HG03439 (cell line): ENCODE measurements at regions not wholly inside any gene's neighbourhood (a gene's known extent, or its start where the extent isn't known, plus 50 kb on each side); places are given as distances from the start of the nearest gene placed in this dataset.

Experiments used
- ATAC-seq: cut with Tn5 transposase; IDR thresholded peaks from one replicate; pipeline ENCODE4 v1.9.1; 2021; ENCODE audit warnings: mild to moderate bottlenecking, moderate library complexity; ENCODE audit not compliant: unreplicated experiment

DNA sequence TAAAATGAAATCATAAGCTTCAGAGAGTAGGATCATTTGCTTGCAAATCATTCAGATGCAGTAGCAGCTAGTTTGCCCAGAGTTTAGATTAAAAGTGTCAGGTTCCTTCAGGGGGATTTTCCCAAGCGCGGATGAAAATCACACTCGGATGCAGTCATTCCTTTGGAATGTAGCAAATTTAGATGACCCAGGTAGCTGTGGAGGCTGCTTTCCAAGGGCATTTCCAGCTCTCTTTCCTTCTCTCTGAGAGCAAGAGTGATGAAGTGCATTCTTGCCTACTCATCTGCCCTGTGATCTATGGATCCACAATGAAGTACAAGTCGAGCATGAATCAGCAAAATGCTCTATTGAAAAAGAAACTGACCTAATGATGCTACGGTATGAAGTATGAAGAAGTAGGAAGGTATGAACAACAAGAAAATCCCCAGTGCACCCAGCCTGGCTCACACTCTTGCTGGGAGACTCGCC, 200.2 kb downstream of the PLK2 start:
- ATAC-seq: no peak

- ATAC-seq: no peak
Observed at GRCh38 chr5:58258984-58259684, 200.8 kb downstream of the PLK2 start.

DNA sequence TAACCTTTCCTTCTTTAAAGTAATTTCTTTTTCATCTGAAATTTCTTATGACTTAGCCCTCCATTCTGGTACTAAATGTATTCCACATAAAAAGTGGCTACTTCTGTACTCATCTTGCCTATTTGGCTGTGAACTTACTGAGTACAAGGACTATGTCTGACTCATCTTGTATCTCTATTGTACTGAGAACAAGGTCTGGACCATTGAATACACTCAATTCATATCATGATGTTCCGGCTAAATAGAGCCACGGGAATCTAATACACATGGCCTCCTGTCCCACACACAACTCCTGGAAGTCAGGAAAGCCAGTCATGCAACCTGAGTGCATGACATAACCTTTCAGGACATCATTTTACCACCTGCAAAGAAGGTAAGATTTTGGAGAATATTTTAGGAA, 203.9 kb downstream of the PLK2 start:
- ATAC-seq: no peak

GRCh38 chr5:58255386-58255785, 204.5 kb downstream of the PLK2 start:
- ATAC-seq: no peak

DNA sequence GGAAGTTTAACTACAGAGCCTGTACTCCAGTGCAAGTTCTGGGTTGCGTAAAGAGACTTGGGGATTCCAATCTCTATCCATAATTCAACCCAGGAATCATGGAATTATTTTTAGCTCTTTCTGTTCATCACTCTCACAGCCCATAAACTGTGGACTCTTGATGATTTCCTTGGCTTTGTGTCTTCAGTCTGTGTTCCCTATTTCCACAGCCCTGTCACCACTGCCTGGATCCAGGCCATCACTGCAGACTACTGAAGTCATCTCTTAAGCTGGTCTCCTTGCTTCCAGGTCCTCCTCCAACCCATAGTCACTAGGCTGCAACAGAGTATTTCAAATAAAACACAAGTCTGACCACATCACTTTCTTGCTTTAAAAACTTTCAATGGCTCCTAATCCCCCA, 211.7 kb downstream of the PLK2 start:
- no peak for ATAC-seq

DNA sequence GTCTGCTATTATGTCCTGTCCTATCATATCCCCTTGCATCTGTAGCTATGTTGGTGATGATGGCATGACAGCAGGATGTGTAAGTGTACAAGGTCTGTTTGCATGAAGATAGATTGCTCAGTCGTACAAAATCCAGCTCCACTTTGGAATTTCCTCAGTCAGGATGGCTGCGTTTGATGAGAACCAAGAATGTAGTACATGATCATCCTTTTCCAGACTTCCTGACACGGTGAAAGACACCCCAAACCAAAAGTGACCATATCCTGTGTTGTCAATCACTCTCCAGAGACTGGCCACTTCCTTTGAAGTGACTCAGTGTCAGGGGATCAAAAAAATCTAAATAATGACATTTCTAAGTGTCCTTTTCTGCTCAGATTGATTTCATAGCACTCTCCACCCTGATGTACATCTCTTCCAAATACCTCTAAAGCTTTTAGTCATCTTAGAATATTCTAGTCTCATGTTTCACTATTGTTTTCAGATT, 213.4 kb downstream of the PLK2 start:
- no peak for ATAC-seq

GRCh38 chr5:58245476-58245840, 214.4 kb downstream of the PLK2 start:
- ATAC-seq: no peak

- no peak for ATAC-seq
Observed at GRCh38 chr5:58244819-58245475, 214.9 kb downstream of the PLK2 start.

GRCh38 chr5:58241389-58241788, 218.5 kb downstream of the PLK2 start:
- ATAC-seq: no peak

GRCh38 chr5:58240322-58240721, 219.6 kb downstream of the PLK2 start:
- no peak for ATAC-seq

GRCh38 chr5:58239731-58240130, 220.2 kb downstream of the PLK2 start:
- ATAC-seq: no peak

- peak; percentile 66 for ATAC-seq
Observed at GRCh38 chr5:58239045-58239444, 220.8 kb downstream of the PLK2 start.

GRCh38 chr5:58236498-58236897, 223.4 kb downstream of the PLK2 start:
- no peak for ATAC-seq

DNA sequence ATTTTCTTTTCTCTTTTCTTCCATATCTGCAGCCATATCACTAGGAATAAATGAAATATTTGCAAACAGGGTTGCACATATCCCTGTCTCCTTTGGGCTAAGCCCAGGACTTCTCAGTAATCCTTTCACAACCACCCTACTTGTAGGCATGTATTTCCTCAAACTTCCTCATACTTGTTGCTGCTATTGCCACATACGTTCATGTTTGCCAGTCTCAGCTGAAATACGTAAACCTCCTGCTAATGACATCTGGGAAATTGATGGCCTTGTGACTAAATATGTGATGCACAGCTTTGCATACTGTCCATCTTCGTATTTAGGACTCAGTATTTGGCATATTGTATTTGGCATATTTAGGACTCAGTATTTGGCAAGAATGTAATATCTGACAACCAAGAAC, 224.6 kb downstream of the PLK2 start:
- ATAC-seq: no peak

GRCh38 chr5:58232130-58232529, 227.8 kb downstream of the PLK2 start:
- ATAC-seq: no peak

- ATAC-seq: no peak
Observed at GRCh38 chr5:58231041-58231440, 228.8 kb downstream of the PLK2 start.

- no peak for ATAC-seq
Observed at GRCh38 chr5:58228896-58229295, 231.0 kb downstream of the PLK2 start.

GRCh38 chr5:58227858-58228257, 232.0 kb downstream of the PLK2 start:
- no peak for ATAC-seq

DNA sequence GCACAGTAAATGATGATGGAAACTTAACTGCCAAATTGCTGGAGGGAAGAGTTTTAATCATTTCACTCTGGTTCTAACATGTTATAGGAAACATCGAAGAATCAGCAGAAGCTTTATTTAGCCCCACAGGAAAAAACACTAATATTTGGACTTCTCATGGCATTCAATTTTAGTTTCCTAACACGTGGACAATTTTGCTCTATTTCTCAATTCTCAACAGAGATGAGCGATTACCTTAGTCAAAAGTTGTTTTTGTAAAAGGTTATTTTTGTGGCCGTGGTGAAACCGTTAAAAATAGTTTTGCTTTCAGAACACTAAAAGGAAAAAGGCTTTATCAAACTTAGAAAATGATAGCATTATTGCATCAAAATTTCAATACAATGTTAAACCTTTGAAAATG, 235.2 kb downstream of the PLK2 start:
- no peak for ATAC-seq

GRCh38 chr5:58224221-58224620, 235.7 kb downstream of the PLK2 start:
- ATAC-seq: no peak

DNA sequence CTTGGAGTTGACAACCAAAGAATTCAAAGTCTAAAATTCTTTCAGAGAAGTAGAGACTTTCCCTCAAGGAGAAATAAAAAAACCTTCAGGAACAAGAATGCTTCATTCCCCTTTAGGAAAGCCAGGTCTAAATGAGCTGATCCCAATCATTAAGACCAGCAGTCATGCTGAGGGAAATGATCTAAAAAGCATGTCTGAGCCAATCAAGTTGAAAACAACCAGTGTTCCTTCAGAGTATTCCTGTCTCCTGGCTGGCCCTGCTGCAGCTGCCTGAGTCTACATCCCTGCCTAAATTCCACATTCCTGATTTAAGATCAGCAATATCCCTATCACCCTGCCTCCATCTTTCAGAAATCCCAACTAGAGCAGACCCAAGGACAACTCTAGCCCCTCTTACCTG, 244.5 kb downstream of the PLK2 start:
- ATAC-seq: no peak

DNA sequence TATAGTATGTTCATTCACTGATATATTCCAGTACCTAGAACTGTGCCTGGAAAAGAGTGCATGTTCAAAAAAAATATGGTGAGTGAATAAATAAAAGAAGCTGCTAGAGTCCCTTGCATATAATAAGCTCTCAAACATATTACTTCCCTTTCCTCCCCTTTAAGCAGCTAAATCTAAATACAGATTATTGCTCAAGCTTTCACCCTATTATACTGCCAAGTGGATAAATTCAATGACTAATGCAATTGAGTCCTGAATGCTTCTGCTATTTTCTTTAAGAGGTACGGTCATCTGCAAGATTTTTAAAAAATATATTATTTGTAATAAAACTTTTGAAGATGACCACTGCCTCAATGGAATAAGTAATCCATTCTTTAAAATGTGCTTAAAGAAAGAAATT, 248.4 kb downstream of the PLK2 start:
- ATAC-seq: no peak

- ATAC-seq: no peak
Observed at GRCh38 chr5:58208674-58209073, 251.2 kb downstream of the PLK2 start.
